HG03469 (cell line): ENCODE measurements at regions not wholly inside any gene's neighbourhood (a gene's known extent, or its start where the extent isn't known, plus 50 kb on each side); places are given as distances from the start of the nearest gene placed in this dataset.

Experiments used
- ATAC-seq: cut with Tn5 transposase; IDR thresholded peaks from one replicate; pipeline ENCODE4 v1.9.1; 2021; ENCODE audit warnings: mild to moderate bottlenecking, moderate library complexity, moderate number of reproducible peaks; ENCODE audit not compliant: unreplicated experiment

DNA sequence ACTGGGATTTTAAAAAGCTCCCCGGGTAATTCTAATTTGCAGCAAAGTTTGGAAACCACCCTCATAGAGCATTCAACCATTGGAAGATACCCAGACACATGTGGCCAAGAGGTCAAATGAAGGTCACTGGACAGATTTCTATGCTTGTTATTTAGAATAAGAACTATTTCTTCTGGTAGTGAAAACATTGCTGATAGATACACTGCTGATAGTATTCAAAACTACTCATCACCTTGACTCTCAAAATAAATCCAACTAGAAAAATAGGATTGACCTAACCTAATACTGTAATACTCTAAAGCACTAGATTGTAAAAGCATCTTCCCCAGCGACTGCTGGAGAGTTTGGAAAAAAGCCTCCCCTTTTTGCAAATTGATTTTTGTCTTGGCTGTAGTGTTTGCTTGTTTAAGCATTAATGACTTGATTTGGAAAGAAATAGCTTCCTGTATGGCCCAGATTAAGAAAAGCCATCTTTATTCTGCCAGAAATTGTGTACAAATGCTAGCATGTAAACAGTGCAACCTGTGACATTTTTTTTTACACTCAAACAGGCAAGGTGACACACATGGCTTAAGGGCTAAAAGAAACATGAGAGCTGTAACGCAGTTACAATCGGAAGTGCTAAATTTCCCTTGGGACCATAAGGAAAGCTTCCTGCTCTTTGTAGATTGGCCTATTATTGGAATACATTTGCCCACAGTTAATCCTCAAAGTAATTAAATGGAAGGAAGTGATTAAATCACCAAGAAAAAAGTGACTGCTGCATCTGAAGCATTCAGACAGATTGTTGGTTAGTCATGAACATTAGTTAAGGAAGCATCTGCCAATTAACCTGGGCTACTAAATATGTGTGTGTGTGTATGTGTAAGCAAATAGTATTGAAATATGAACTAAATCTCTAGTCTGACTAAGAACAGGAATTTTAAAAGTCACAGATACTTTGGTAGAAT, 356.5 kb upstream of the ATP2B1 start:
- ATAC-seq: no peak

- no peak for ATAC-seq
Observed at GRCh38 chr12:90062799-90063198, 354.2 kb upstream of the ATP2B1 start.

- ATAC-seq: no peak
Observed at GRCh38 chr12:90061809-90062208, 353.2 kb upstream of the ATP2B1 start.

DNA sequence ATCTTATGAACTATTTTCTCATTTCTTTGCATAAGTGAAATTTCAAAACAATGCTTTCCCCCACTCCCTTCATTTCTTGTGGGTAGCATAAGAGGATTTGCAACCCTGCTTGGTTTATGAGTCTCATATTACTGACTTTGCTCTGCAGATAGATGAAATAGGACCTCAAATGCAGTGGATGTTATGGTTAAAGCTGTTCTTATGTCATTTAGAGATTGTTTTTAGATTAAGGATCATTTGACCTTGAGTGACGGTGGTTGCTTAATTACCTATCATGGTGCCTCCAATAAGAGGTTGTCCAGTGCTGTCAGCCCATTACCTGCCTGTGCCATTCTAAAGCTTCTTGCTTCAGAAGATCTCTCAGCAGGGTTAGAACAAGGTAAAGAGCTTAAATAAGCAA, 351.4 kb upstream of the ATP2B1 start:
- no peak for ATAC-seq

GRCh38 chr12:90058704-90059103, 350.1 kb upstream of the ATP2B1 start:
- no peak for ATAC-seq

GRCh38 chr12:90055071-90055470, 346.4 kb upstream of the ATP2B1 start:
- ATAC-seq: no peak

- ATAC-seq: no peak
Observed at GRCh38 chr12:90048918-90049317, 340.3 kb upstream of the ATP2B1 start.

DNA sequence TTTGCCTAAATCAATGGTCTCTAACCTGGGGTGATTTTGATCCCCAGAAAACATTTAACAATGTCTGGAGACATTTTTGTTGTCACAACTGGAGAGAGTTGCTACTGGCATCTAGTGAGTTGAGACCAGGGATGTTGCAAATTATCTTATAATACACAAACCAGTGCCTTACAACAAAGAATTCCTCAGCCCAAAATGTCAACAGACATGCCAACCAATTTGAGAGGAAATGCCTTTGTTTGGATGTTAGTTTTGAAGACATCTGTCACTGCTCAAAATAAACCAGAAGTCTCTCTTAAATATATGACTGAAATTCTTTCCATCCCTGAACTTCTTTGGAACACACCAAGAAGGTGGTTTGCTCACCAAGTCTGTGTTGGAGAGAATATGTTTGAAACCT, 336.9 kb upstream of the ATP2B1 start:
- no peak for ATAC-seq

DNA sequence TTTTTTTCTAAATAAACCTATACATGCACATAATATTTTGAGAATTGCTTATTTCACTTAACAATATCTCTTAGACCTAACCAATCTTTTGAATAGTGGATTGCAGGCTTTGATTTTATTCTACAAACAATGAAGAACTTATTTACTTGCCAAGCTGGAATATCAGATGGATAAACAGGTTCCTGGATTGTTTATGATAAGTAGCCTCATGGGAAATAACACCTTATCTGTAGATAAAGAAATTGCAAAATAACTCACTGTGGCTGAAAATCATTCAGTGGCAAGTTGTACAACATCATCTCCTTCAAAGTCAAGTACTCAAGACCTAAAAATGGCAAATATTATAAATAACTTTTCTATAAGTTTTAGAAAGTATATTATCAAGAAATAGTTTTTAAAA, 335.4 kb upstream of the ATP2B1 start:
- ATAC-seq: no peak

DNA sequence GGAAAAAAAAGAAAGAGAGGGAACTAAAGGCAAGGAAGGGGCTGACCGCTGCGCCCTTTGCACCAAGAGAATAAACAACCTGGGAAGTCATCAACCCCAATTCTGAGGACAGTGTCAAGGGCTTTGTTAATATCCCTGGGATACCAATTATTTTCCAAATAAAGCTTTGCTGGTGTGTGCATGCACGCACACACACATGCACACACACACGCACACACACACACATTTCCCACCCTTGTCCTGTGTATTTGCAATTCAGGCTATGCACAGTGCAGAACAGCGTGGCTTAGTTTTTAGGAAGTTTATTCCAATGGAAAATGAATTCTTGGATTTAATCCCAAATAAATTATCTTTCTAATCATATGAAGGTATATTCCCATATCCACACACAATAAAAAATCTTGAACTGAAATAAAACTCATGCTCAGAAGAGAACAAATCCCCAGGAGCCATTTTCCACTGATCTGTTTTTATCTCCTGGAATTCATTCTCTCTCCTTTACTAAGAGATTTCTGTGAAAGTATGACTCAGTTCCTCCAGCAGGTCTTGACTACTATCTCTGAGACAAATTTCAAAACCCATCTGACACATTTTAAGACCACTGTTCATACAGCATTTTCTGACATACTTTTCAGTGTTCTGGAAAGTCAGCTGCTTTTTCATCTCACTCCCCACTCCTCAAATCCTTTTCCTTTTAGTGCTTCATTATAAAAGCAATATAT, 334.4 kb upstream of the ATP2B1 start:
- no peak for ATAC-seq

DNA sequence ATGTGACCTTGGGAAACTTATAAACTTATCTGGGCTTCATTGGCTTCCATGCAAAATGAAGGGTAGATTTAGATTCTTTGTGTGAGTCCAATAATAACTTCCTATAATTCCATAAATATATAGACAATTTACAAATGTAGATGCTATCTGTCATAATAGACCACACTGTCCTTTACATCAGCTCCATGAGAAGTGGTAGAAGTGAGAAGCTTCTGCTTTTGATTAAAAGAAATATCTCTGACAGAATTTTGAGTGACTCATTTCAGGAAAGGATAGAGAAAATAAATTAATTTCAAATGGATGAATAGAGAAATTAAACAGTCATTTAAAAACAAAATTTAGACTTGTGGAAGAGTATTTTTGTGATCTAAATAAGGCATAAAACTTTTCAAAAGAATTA, 329.7 kb upstream of the ATP2B1 start:
- no peak for ATAC-seq

- ATAC-seq: no peak
Observed at GRCh38 chr12:90037740-90038139, 329.1 kb upstream of the ATP2B1 start.

DNA sequence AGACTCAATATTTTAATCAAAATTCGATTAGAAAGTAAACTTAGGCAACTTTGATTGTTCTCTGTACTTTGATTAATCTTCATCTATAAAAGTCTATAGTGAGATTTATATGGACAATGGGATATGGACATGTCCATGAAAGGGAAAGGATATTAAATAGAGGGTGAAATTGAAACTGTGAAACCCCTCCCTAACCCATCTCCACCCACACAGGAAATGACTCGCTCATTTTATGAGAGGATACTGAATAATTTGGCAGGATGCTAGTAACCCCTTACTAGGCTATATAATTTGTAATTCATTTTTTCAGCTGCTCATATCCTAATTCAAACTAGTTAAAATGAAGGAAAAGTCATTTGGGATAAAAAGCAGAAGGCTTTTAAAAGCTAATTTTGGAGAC, 328.0 kb upstream of the ATP2B1 start:
- ATAC-seq: no peak

DNA sequence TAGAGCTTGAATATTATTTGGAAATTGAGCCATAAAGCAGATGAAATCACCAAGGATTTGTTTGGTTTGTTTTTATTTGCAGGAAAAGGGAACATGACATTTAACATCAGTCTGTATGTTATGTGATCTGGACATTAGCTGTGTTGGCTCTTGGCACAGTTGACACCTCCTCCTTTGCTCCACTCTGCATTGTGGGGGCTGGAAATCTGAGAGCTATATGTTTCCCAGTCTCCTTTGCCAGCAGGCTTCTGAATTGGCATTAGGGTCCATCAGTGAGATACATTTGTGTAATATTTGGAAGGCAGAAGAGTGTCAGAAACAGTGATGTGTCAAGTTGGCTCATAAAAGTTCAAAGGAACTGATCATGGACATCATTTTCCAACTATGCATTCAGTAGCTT, 322.1 kb upstream of the ATP2B1 start:
- no peak for ATAC-seq

DNA sequence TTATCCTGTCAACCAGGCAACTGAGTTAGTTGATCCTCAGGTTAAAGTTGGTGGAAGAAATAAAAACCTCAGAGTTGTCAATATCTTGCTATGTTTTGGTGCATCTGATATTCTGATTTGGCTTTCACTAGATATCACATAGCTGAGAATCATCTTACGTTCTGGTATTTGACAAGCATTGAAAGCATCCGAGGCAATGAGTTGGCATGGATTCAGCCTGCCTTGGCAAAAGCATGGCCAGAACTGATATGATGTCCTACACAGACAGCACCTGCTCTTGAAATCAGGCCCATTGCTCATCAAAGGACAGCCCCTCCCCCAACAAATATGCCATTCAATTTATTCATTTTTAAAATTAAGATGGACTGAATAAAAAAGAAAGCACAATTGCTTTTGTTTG, 320.7 kb upstream of the ATP2B1 start:
- no peak for ATAC-seq

DNA sequence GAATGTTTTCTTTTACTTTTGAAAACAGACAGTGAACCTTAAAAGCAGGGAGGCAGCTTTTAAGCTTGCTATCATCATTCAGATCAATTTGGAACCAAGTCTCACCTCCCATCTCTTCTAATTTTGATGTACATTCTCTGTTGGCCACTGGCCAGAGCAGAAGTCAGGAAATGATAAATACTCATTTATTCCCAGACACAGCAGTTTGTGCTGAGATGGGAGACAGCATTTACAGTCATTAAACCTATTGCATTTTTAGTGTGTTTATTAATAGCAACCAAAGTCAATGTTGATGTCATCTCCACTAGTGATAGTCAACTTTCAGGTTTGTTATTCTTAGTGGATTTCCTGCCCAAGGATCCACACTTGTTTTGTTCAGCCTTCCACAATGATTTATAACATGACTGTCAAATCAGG, 320.0 kb upstream of the ATP2B1 start:
- ATAC-seq: no peak

DNA sequence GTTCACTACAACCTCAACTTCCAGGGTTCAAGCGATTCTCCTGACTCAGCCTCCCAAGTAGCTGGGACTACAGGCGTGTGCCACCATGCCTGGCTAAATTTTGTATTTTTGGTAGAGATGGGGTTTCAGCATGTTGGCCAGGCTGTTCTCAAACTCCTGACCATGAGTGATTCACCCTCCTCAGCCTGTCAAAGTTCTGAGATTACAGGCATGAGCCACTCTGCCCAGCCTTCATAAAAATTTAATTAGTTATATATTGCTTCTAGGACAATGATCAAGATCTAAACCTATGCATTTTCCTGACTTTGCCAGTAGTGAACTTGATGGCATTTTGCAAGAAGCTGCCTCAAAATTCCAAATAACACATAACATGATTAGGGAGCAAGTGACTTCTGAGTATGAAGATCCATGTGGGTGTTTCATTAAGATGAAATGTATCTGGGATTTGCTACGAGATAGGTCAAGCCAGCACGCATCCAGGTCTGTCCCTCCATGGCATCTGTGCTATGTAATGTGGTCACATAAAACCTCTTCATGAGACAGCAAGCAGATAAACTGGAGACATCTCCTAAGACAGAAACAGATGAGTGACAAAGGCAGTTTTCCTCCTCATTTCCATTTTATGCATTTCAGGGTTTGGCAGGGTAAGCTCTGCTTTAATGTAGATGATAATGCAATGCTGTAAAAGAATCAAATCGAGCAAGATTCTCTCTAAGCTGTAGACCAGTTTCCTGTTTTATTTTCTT, 319.4 kb upstream of the ATP2B1 start:
- no peak for ATAC-seq

- ATAC-seq: no peak
Observed at GRCh38 chr12:90027041-90027440, 318.4 kb upstream of the ATP2B1 start.

- no peak for ATAC-seq
Observed at GRCh38 chr12:90026516-90026915, 317.9 kb upstream of the ATP2B1 start.

- ATAC-seq: no peak
Observed at GRCh38 chr12:90024262-90024661, 315.6 kb upstream of the ATP2B1 start.

DNA sequence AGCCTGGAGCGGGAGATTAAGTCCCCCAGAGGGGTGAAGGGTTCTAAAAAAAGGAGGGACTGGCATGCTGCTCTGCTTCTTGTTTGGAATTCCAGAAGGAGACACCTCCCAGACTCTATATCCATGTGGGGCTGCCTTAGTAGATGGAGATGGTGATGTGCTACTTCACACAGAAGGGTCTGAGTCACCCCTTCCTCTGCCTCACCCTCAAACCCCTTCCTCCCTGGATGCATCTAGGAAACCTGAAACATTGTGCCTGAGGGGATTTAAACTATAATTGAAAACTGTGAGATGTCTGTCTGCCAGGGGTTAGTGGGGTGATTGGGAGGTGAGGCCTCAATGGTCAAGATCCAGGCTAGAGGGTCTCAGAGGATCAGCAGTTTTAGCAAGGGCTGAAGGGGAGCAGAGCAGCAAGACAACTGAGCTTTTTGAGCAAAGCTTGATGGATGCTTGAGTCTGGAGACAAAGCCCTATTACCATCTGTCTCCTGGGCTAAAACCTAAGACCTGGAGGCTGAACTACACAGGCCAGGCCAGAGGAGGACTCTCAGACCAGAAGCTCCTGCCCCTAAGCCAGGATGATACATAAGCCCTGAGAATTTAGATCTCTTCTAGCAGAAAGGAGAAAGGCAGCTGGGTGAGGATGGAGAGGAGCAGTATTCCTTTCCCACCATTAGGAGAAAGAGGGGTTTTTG, 314.7 kb upstream of the ATP2B1 start:
- no peak for ATAC-seq
